ENCODE measurements at regions not wholly inside any gene's neighbourhood (a gene's known extent, or its start where the extent isn't known, plus 50 kb on each side); places are given as distances from the start of the nearest gene placed in this dataset.

- no peaks in the 10 kb centered on the region for H3K27me3 Mint-ChIP-seq
- DNase-seq (ENCODE audit: extremely low spot score, unreplicated experiment) = no peak
- no peaks in the 10 kb centered on the region for H3K9me3 Mint-ChIP-seq
- H3K36me3 Mint-ChIP-seq = no peaks in the 10 kb centered on the region
- H3K4me1 Mint-ChIP-seq (ENCODE audit: unreplicated experiment) = no peaks in the 10 kb centered on the region
- no peak overlapping the region for H3K27ac Mint-ChIP-seq
- no peak overlapping the region for H3K4me3 Mint-ChIP-seq
- TF ChIP-seq CTCF (conservative IDR thresholded peaks at IDR 0.05) = no peak
Observed at GRCh38 chr4:149026696-149027095, 584.5 kb upstream of the NR3C2 start.

GRCh38 chr4:149017002-149017734, 575.0 kb upstream of the NR3C2 start:
- Mint-ChIP-seq H3K27me3 (no peaks in the 10 kb centered on the region), H3K9me3 (peaks cover 1% of the 10 kb centered on the region), H3K4me1 (ENCODE audit: unreplicated experiment) (peaks cover 5% of the 10 kb centered on the region), H3K27ac (no peak overlapping the region), H3K4me3 (no peak overlapping the region), H3K36me3 (no peaks in the 10 kb centered on the region)
- DNase-seq (ENCODE audit: extremely low spot score, unreplicated experiment) = no peak
- no peak for TF ChIP-seq CTCF (conservative IDR thresholded peaks at IDR 0.05)

GRCh38 chr4:149009223-149009622, 567.0 kb upstream of the NR3C2 start:
- Mint-ChIP-seq H3K36me3 (no peaks in the 10 kb centered on the region), H3K27me3 (no peaks in the 10 kb centered on the region), H3K9me3 (peaks cover 7% of the 10 kb centered on the region), H3K4me3 (no peak overlapping the region), H3K4me1 (ENCODE audit: unreplicated experiment) (peaks cover 9% of the 10 kb centered on the region), H3K27ac (no peak overlapping the region)
- TF ChIP-seq CTCF (conservative IDR thresholded peaks at IDR 0.05) = no peak
- DNase-seq (ENCODE audit: extremely low spot score, unreplicated experiment) = no peak

- H3K4me3 Mint-ChIP-seq = no peak overlapping the region
Observed at GRCh38 chr4:149008415-149009025, 566.3 kb upstream of the NR3C2 start.

GRCh38 chr4:149005191-149005590, 563.0 kb upstream of the NR3C2 start:
- no peak overlapping the region for H3K27ac Mint-ChIP-seq

More at GRCh38 chr4:149008415-149009025, 566.3 kb upstream of the NR3C2 start:
- no peak for DNase-seq (ENCODE audit: extremely low spot score, unreplicated experiment)
- no peak for TF ChIP-seq CTCF (conservative IDR thresholded peaks at IDR 0.05)
- Mint-ChIP-seq H3K27ac (peak overlapping the region; percentile 38), H3K9me3 (peaks cover 7% of the 10 kb centered on the region), H3K4me1 (ENCODE audit: unreplicated experiment) (peaks cover 9% of the 10 kb centered on the region), H3K36me3 (no peaks in the 10 kb centered on the region), H3K27me3 (no peaks in the 10 kb centered on the region)

More at GRCh38 chr4:149005191-149005590, 563.0 kb upstream of the NR3C2 start:
- H3K36me3 Mint-ChIP-seq = no peaks in the 10 kb centered on the region
- H3K4me3 Mint-ChIP-seq = no peak overlapping the region
- no peaks in the 10 kb centered on the region for H3K9me3 Mint-ChIP-seq
- H3K4me1 Mint-ChIP-seq (ENCODE audit: unreplicated experiment) = peaks cover 4% of the 10 kb centered on the region
- no peak for TF ChIP-seq CTCF (conservative IDR thresholded peaks at IDR 0.05)
- no peak for DNase-seq (ENCODE audit: extremely low spot score, unreplicated experiment)
- no peaks in the 10 kb centered on the region for H3K27me3 Mint-ChIP-seq
